ENCODE measurements at regions not wholly inside any gene's neighbourhood (a gene's known extent, or its start where the extent isn't known, plus 50 kb on each side); places are given as distances from the start of the nearest gene placed in this dataset.

DNA sequence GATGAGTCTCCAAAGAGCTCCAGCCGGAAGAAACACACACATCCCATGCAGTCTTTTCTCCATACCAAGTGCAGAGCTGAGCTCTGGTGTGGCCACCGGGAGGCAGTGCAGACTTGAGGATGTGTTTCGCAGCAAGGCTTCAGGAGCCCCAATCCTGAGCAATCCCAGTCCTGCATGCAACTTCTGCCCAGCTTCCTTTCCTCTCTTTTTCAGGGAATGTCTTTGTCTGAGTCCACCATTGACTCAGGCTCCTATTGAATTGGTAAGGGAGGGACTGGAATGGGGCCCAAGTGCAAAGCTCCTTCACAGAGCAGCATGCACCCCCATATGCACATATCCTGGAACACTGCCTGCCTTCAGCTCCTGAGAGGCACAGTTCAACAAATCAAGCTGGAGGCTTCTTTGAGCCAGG, 50.5 kb upstream of the ASIP start:
- TF ChIP-seq, protein P1, sequence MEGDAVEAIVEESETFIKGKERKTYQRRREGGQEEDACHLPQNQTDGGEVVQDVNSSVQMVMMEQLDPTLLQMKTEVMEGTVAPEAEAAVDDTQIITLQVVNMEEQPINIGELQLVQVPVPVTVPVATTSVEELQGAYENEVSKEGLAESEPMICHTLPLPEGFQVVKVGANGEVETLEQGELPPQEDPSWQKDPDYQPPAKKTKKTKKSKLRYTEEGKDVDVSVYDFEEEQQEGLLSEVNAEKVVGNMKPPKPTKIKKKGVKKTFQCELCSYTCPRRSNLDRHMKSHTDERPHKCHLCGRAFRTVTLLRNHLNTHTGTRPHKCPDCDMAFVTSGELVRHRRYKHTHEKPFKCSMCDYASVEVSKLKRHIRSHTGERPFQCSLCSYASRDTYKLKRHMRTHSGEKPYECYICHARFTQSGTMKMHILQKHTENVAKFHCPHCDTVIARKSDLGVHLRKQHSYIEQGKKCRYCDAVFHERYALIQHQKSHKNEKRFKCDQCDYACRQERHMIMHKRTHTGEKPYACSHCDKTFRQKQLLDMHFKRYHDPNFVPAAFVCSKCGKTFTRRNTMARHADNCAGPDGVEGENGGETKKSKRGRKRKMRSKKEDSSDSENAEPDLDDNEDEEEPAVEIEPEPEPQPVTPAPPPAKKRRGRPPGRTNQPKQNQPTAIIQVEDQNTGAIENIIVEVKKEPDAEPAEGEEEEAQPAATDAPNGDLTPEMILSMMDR (IDR thresholded peaks at IDR 0.05) = peak; percentile 49 to 82 (median 64)
- TF ChIP-seq POLR2A (IDR thresholded peaks at IDR 0.05) = no peak
